ENCODE measurements at regions not wholly inside any gene's neighbourhood (a gene's known extent, or its start where the extent isn't known, plus 50 kb on each side); places are given as distances from the start of the nearest gene placed in this dataset.

- no peak for DNase-seq (ENCODE audit: low read depth in 2 of 2)
Observed at GRCh38 chr5:74098941-74099340, 472.9 kb downstream of the ARHGEF28 start.

- DNase-seq (ENCODE audit: low read depth in 2 of 2): no peak
Observed at GRCh38 chr5:74098456-74098855, 472.5 kb downstream of the ARHGEF28 start.

- DNase-seq (ENCODE audit: low read depth in 2 of 2): no peak
Observed at GRCh38 chr5:74096325-74096724, 470.3 kb downstream of the ARHGEF28 start.

- no peak for DNase-seq (ENCODE audit: low read depth in 2 of 2)
Observed at GRCh38 chr5:74095871-74096270, 469.9 kb downstream of the ARHGEF28 start.

GRCh38 chr5:74094782-74095108 is 468.7 kb downstream of the ARHGEF28 start:
- no peak for DNase-seq (ENCODE audit: low read depth in 2 of 2)

GRCh38 chr5:74094096-74094781 is 468.2 kb downstream of the ARHGEF28 start:
- no peak for DNase-seq (ENCODE audit: low read depth in 2 of 2)

- DNase-seq (ENCODE audit: low read depth in 2 of 2): no peak
Observed at GRCh38 chr5:74093561-74093960, 467.6 kb downstream of the ARHGEF28 start.

- no peak for DNase-seq (ENCODE audit: low read depth in 2 of 2)
Observed at GRCh38 chr5:74092766-74093165, 466.8 kb downstream of the ARHGEF28 start.

- DNase-seq (ENCODE audit: low read depth in 2 of 2): no peak
Observed at GRCh38 chr5:74085782-74086181, 459.8 kb downstream of the ARHGEF28 start.

- DNase-seq (ENCODE audit: low read depth in 2 of 2): no peak
Observed at GRCh38 chr5:74085186-74085585, 459.2 kb downstream of the ARHGEF28 start.

GRCh38 chr5:74083096-74083791 is 457.2 kb downstream of the ARHGEF28 start:
- no peak for DNase-seq (ENCODE audit: low read depth in 2 of 2)

- DNase-seq (ENCODE audit: low read depth in 2 of 2): no peak
Observed at GRCh38 chr5:74082512-74083055, 456.6 kb downstream of the ARHGEF28 start.

- no peak for DNase-seq (ENCODE audit: low read depth in 2 of 2)
Observed at GRCh38 chr5:74081126-74081525, 455.1 kb downstream of the ARHGEF28 start.

- DNase-seq (ENCODE audit: low read depth in 2 of 2): no peak
Observed at GRCh38 chr5:74079971-74080556, 454.1 kb downstream of the ARHGEF28 start.

- no peak for DNase-seq (ENCODE audit: low read depth in 2 of 2)
Observed at GRCh38 chr5:74075501-74076484, 449.8 kb downstream of the ARHGEF28 start.

GRCh38 chr5:74074111-74074510 is 448.1 kb downstream of the ARHGEF28 start:
- no peak for DNase-seq (ENCODE audit: low read depth in 2 of 2)

- DNase-seq (ENCODE audit: low read depth in 2 of 2): no peak
Observed at GRCh38 chr5:74073257-74073656, 447.3 kb downstream of the ARHGEF28 start.

- no peak for DNase-seq (ENCODE audit: low read depth in 2 of 2)
Observed at GRCh38 chr5:74072646-74073045, 446.6 kb downstream of the ARHGEF28 start.

GRCh38 chr5:74070766-74071165 is 444.8 kb downstream of the ARHGEF28 start:
- no peak for DNase-seq (ENCODE audit: low read depth in 2 of 2)

GRCh38 chr5:74069741-74070140 is 443.7 kb downstream of the ARHGEF28 start:
- DNase-seq (ENCODE audit: low read depth in 2 of 2): no peak

GRCh38 chr5:74067748-74068541 is 441.9 kb downstream of the ARHGEF28 start:
- no peak for DNase-seq (ENCODE audit: low read depth in 2 of 2)
